Activated naive CD4-positive, alpha-beta T cell treated with anti-CD3 and anti-CD28 coated beads for 36 hours (primary cell): ENCODE measurements at regions not wholly inside any gene's neighbourhood (a gene's known extent, or its start where the extent isn't known, plus 50 kb on each side); places are given as distances from the start of the nearest gene placed in this dataset.

Experiments
- CTCF ChIA-PET: fragments of 350-600 bp; sonication (Branson Sonifier 250); formaldehyde crosslinking; loops from one replicate; lab custom pipeline; 2021; ENCODE audit warnings: antibody characterized with exemption; lab: Charles Lee
- DNase-seq: peaks from one replicate; pipeline ENCODE4 v3.0.0-alpha.2; 2020
- H3K27ac Mint-ChIP-seq: one replicate; pipeline ENCODE4 v1.8.0; 2021; ENCODE audit warnings: mild to moderate bottlenecking, mixed read lengths
- H3K27me3 Mint-ChIP-seq: one replicate; pipeline ENCODE4 v1.8.0; 2021; ENCODE audit warnings: low read depth, mixed read lengths
- H3K36me3 Mint-ChIP-seq: one replicate; pipeline ENCODE4 v1.8.0; 2021; ENCODE audit warnings: low read depth, mixed read lengths
- H3K4me1 Mint-ChIP-seq: one replicate; pipeline ENCODE4 v1.8.0; 2021; ENCODE audit warnings: low read depth, mixed read lengths
- H3K4me3 Mint-ChIP-seq: one replicate; pipeline ENCODE4 v1.8.0; 2021; ENCODE audit warnings: mild to moderate bottlenecking, moderate library complexity, mixed read lengths
- H3K9me3 Mint-ChIP-seq: one replicate; pipeline ENCODE4 v1.8.0; 2021; ENCODE audit warnings: mixed read lengths
- intact Hi-C: fragments of 100-400 bp; cut with micrococcal nuclease; formaldehyde crosslinking; loops from one replicate; pipeline ENCODE4 v1.15.1; 2023

DNA sequence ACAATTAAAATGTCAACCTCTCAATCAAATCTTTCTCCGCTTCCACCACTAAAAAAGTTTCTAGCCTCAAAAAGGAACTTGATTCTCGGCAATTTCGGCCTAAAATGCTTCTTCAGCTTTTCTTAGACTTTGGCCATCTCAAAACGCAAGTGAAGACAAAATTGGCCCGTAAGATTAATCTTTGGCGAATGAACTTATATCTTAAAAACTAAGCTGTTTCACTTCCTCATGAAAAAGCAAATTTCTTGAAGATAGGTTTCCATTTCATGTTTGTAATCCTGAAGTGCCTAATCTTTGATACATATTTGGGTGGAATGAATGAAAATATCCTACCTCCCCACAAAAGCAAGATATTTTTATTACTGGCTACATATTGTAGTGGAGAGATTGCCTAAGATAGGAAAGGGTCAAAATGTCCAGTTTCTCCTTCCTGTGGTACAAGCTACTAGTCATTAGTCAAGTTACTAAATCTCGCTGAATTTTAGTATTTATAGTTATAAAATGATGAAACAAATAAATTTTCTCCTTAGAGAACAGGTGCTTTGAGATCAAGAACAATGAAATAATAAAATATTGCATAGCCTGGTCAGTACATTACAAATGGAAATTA is 85.4 kb upstream of the ZEB2 start:
- CTCF ChIA-PET: no interaction called here
- H3K27me3 Mint-ChIP-seq: peaks cover 10% of the 10 kb centered on the region
- no peak overlapping the region for H3K27ac Mint-ChIP-seq
- no peak for DNase-seq
- no peak overlapping the region for H3K4me3 Mint-ChIP-seq
- no peaks in the 10 kb centered on the region for H3K4me1 Mint-ChIP-seq
- no peaks in the 10 kb centered on the region for H3K9me3 Mint-ChIP-seq
- no peaks in the 10 kb centered on the region for H3K36me3 Mint-ChIP-seq
- intact Hi-C loops: no loop called here

DNA sequence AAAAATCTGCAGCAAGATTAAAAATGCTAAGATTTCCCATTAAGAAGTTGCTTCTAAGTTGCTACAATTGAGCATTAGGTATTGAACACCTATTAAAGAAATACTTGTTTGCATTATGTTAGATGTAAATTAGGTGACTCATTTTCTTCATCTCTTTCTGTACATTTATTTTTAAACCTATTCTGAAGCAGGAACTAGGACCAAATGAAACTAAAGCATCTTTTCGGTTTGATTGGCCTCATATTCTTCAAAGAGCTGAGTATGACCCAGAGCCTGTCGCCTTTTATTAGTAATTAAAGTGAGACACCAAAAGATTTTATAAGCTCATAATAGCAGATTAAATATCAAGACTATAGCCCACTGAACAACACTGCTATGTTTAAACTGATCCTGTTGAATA is 83.4 kb upstream of the ZEB2 start:
- CTCF ChIA-PET: no interaction called here

DNA sequence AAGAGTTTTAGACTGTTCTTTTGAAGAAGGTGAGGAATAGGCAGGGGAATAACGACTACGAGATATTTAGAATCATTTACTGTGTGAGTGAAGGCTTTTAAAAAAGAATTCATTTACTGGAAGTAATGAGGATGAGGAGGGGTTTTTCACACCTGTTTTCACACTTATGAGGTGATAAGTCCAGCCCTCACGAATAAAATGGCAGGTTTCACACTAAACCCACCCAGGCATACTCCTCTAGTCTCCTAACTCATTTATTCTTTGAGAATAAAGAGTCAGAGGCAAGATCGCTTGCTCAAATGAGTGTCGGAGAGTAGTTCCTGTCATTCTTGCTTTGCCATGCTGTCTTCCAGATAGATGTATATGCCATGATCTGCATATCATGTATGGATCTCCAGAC is 79.0 kb upstream of the ZEB2 start:
- no peaks in the 10 kb centered on the region for H3K9me3 Mint-ChIP-seq
- no peak overlapping the region for H3K4me3 Mint-ChIP-seq
- no peaks in the 10 kb centered on the region for H3K36me3 Mint-ChIP-seq
- no peaks in the 10 kb centered on the region for H3K4me1 Mint-ChIP-seq
- no peak for DNase-seq
- CTCF ChIA-PET: no interaction called here
- intact Hi-C loops: no loop called here
- H3K27me3 Mint-ChIP-seq: peaks cover 6% of the 10 kb centered on the region
- H3K27ac Mint-ChIP-seq: no peak overlapping the region

More for the DNA sequence above, 83.4 kb upstream of the ZEB2 start:
- no peak for DNase-seq
- Mint-ChIP-seq H3K27me3 (peaks cover 3% of the 10 kb centered on the region), H3K4me1 (no peaks in the 10 kb centered on the region), H3K9me3 (no peaks in the 10 kb centered on the region), H3K4me3 (no peak overlapping the region), H3K27ac (no peak overlapping the region), H3K36me3 (no peaks in the 10 kb centered on the region)
- intact Hi-C loops: no loop called here

DNA sequence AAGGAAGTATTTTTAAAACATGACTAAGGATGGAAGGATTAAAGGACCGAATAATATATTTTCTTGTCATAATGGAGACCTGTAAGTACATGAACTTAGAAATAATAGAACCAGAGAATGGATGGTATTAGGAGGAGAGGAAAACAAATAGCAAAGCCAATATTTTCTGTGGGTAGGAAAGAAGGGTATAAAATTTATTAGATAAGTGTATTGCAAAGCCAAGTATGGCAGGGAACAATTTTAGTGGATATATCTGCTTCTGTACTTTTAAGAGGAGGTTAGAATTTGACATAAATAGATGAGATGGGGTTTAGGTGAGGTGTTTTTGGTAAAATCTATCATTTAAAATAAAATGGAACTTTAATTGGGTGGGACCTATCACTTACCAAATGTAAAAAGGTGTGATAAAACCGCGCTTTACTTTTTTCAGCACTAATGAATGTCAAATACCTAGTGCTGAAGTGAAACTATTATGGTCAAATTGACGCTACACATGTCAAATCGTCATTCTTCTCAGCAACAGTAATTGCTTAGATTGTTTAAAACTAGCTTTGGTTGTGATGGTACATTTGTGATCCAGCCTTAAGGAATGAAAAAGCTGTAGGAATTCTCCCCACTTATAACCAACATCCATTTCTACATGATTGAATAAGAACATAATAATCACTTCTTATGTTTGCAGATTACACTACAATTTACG is 78.1 kb upstream of the ZEB2 start:
- intact Hi-C loops: no loop called here
- no peak for DNase-seq
- Mint-ChIP-seq H3K27me3 (peaks cover 8% of the 10 kb centered on the region), H3K27ac (no peak overlapping the region), H3K4me3 (no peak overlapping the region), H3K9me3 (no peaks in the 10 kb centered on the region), H3K36me3 (no peaks in the 10 kb centered on the region), H3K4me1 (no peaks in the 10 kb centered on the region)
- CTCF ChIA-PET: no interaction called here

DNA sequence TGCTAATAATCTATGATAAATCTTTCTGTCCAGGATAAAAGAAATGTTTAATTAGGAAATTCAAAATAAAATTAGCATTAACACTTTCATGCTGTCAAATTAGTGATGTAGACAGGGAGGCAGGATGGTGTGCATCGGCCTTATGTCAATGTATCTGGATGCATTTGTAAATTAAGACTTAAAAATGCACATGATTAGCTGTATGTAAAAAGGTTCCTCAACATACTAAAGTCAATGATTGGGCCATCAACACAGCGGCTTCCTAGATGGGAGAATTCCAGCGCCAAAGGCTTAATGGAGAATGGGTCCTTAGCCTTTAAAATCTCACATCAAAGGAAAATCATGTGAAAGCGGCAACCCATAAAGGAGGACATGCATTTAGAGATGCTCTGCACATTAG is 77.5 kb upstream of the ZEB2 start:
- Mint-ChIP-seq H3K27me3 (peaks cover 8% of the 10 kb centered on the region), H3K9me3 (no peaks in the 10 kb centered on the region), H3K36me3 (no peaks in the 10 kb centered on the region), H3K27ac (no peak overlapping the region), H3K4me3 (no peak overlapping the region), H3K4me1 (no peaks in the 10 kb centered on the region)
- CTCF ChIA-PET: no interaction called here
- no peak for DNase-seq
- intact Hi-C loops: no loop called here

DNA sequence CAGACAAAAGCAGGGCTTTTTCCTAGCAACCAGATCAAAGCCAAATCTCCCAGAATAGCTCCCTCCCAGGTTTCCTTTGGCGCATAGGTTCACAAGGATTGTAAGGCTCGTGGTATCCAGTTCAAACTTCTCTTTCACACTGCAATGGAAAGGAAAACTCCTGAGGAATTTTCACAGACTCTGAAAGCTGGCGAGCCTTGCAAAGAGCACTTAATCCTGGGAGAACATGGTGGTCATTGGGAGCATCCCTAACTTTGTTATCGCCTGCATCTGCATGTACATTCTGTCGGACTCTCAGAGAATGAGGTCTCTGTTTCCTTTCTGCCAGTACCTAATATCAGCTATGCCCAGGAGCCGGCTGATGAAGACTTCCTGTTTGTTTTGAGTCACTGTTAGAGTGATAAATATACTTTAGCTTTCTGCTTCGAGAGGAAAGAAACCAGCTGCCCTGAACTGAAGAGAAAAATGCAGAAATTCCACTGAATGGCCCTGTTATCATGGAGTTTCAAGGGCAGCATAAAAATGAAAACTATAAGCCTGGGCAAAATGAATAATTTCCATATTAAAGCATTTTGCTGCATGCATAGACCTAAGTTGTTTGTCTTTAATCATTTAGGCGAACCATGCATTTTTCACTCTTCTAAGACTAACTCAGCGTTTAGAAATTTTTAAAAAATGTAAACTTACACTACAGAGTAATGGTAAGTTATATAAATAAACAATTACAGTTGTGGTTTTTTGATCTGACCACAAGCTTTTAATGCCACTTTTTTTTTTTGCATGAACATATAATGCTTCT is 76.4 kb upstream of the ZEB2 start:
- CTCF ChIA-PET: no interaction called here
- H3K9me3 Mint-ChIP-seq: no peaks in the 10 kb centered on the region
- intact Hi-C loops: no loop called here

DNA sequence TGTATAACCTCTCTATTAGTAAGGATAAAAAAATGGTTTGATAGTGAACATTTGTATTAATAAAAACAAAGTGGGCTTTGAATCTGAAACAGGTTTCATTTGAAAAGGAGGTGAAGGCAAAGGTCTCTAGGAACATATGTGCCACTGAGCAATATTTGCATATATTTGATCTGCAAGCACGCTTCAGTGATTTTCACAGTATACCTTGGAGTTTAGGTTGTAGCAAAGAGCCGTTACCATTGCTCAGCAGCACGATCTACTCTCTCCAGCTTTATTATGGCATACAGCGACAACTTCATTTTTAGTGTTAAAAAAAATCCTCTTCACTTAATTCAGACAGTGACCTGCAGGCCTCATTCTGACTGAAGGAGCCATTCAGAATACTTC is 75.8 kb upstream of the ZEB2 start:
- Mint-ChIP-seq H3K4me3 (no peak overlapping the region), H3K36me3 (no peaks in the 10 kb centered on the region), H3K9me3 (no peaks in the 10 kb centered on the region), H3K4me1 (no peaks in the 10 kb centered on the region), H3K27me3 (peaks cover 8% of the 10 kb centered on the region), H3K27ac (no peak overlapping the region)
- DNase-seq: no peak
- CTCF ChIA-PET: no interaction called here
- intact Hi-C loops: no loop called here

More for the DNA sequence above, 76.4 kb upstream of the ZEB2 start:
- no peak for DNase-seq
- H3K27me3 Mint-ChIP-seq: peaks cover 8% of the 10 kb centered on the region
- H3K27ac Mint-ChIP-seq: no peak overlapping the region
- no peaks in the 10 kb centered on the region for H3K4me1 Mint-ChIP-seq
- no peaks in the 10 kb centered on the region for H3K36me3 Mint-ChIP-seq
- H3K4me3 Mint-ChIP-seq: no peak overlapping the region

DNA sequence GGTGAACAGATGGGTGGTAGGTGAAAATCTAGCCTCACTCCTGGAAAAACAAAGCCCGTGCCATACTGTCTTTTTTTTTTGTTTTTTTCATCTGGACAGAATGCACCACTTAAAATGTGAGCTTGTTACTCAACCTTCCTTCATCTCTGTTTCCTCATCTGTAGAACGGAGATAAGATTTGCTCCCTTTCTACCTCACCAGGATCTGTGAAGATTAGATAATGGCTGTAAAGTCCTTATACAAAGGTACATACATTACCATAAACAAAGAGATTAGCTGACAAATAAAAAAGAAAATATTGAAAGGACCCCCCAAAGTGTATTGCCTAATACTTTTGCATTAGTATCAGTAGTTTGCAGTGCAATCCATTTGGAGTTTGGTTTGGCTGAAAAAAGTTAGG is 75.4 kb upstream of the ZEB2 start:
- CTCF ChIA-PET: no interaction called here
- Mint-ChIP-seq H3K27ac (no peak overlapping the region), H3K36me3 (no peaks in the 10 kb centered on the region), H3K9me3 (no peaks in the 10 kb centered on the region), H3K4me3 (no peak overlapping the region), H3K27me3 (peaks cover 8% of the 10 kb centered on the region), H3K4me1 (no peaks in the 10 kb centered on the region)
- no peak for DNase-seq
- intact Hi-C loops: no loop called here

DNA sequence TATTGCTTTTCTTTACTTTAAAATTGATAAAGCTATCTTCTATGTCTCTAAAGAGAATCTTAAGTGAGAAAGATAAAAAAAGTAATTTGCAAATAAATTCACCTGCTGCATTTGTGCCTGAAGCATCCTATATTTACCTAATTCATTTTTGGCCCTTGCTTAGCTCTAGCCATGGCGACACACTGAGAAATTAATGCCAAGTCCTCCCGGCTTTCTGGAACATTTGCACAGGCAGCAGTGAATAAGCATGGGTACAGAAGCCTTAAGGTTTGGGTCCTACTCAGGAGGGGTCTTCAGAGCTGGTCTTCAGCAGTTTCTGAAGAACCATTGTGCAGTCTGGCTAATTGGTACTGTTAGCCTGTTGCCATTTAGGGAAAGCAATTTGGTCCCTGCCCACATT is 73.9 kb upstream of the ZEB2 start:
- H3K27ac Mint-ChIP-seq: no peak overlapping the region
- H3K4me3 Mint-ChIP-seq: no peak overlapping the region
- intact Hi-C loops: no loop called here
- peaks cover 8% of the 10 kb centered on the region for H3K27me3 Mint-ChIP-seq
- no peaks in the 10 kb centered on the region for H3K36me3 Mint-ChIP-seq
- H3K4me1 Mint-ChIP-seq: no peaks in the 10 kb centered on the region
- no peak for DNase-seq
- H3K9me3 Mint-ChIP-seq: no peaks in the 10 kb centered on the region
- CTCF ChIA-PET: interaction anchor here (0.6 kb wide), 1 partner anchor 35 kb away, joined by 3 read pairs; no protein-coding TSS in a partner anchor

DNA sequence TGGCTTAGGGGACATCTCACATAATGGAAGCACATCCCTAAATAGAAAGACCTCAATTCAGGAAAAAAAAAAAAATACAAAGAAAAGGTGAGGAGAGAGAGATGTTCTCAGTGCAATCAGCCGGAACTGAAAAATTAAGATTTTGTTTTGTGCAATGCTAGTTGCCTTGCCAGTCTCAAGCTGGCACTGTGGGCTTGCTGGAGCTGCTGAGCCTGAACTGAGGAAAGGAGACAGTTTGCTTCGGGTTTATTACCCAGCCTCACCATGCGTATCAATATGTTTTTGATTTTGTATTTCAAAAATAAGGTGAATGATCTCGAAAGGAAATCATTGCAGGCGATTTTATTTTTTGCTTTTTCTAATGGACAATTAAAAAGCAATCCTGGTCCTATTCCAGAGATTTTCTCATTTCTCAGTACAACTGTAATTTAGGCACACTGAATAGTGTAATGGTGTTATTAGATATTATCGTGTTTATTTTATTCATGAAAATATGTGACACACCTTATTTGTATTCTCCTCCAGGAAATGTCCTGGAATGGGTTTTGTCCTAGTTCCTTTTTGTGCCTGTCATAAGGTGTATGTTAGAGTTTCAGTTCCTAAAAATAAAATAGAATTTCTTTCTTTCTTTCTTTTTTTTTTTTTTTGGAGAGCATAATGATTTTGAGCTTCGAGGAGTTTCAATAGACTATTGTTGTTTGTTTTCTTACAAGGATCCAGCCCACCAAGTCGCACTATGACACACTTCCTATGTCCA is 72.8 kb upstream of the ZEB2 start:
- no peaks in the 10 kb centered on the region for H3K9me3 Mint-ChIP-seq
- H3K4me1 Mint-ChIP-seq: no peaks in the 10 kb centered on the region
- H3K27ac Mint-ChIP-seq: no peak overlapping the region
- H3K27me3 Mint-ChIP-seq: peaks cover 11% of the 10 kb centered on the region
- CTCF ChIA-PET: no interaction called here
- DNase-seq: no peak
- intact Hi-C loops: no loop called here
- H3K36me3 Mint-ChIP-seq: no peaks in the 10 kb centered on the region
- no peak overlapping the region for H3K4me3 Mint-ChIP-seq

DNA sequence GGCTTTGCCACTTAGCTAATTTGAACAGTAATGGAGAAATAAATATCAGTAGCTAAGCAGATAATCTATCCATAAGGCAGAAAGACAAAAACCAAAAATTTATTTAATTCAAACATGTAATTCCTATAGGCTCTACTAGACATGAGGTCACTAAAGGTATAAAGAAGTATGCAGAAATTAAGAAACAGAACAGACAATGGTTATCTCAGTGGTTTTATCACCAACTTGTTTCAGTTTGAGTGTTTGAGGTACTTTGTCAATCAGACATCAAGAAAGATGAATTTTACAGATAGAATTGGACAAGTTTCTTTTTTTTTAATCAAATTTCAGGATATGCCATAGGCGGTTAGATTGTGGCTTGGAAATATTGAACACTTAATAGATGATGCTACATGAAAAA is 67.4 kb upstream of the ZEB2 start:
- Mint-ChIP-seq H3K36me3 (no peaks in the 10 kb centered on the region), H3K27ac (no peak overlapping the region), H3K4me3 (no peak overlapping the region), H3K27me3 (peaks cover 13% of the 10 kb centered on the region), H3K4me1 (peaks cover 14% of the 10 kb centered on the region), H3K9me3 (no peaks in the 10 kb centered on the region)
- CTCF ChIA-PET: interaction anchor here (0.6 kb wide), 1 partner anchor 323 kb away, joined by 3 read pairs; no protein-coding TSS in a partner anchor
- intact Hi-C loops: no loop called here
- DNase-seq: no peak

DNA sequence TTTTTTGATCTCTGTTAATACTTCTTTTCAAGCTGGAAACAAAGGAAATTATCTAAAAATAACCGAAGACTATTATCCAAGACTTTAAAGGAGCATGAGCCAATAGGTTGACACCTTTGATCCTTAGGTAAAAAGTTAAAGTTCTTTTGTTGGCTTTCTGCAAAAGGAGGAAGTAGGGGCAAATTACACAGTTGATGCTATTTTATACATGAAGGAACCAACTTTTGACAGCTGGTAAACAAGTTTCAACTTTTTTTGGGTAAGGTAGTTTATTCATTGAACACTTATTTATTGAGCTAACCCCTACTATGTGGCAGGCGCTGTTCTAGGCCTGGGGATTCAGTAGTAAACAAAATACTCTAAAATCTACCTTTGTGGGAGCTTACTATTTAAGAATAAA is 66.6 kb upstream of the ZEB2 start:
- no peak for DNase-seq
- intact Hi-C loops: no loop called here
- peaks cover 16% of the 10 kb centered on the region for H3K4me1 Mint-ChIP-seq
- H3K9me3 Mint-ChIP-seq: no peaks in the 10 kb centered on the region
- peaks cover 12% of the 10 kb centered on the region for H3K27me3 Mint-ChIP-seq
- H3K27ac Mint-ChIP-seq: no peak overlapping the region
- no peak overlapping the region for H3K4me3 Mint-ChIP-seq
- no peaks in the 10 kb centered on the region for H3K36me3 Mint-ChIP-seq
- CTCF ChIA-PET: interaction anchor here (0.6 kb wide), 1 partner anchor 322 kb away, joined by 3 read pairs; no protein-coding TSS in a partner anchor
